GM21515 (cell line): ENCODE measurements at regions not wholly inside any gene's neighbourhood (a gene's known extent, or its start where the extent isn't known, plus 50 kb on each side); places are given as distances from the start of the nearest gene placed in this dataset.

Experiments used
- ATAC-seq: cut with Tn5 transposase; IDR thresholded peaks from one replicate; pipeline ENCODE4 v1.9.1; 2021; ENCODE audit not compliant: unreplicated experiment

GRCh38 chr4:126267689-126268088 is 952.9 kb downstream of the FAT4 start:
- no peak for ATAC-seq

DNA sequence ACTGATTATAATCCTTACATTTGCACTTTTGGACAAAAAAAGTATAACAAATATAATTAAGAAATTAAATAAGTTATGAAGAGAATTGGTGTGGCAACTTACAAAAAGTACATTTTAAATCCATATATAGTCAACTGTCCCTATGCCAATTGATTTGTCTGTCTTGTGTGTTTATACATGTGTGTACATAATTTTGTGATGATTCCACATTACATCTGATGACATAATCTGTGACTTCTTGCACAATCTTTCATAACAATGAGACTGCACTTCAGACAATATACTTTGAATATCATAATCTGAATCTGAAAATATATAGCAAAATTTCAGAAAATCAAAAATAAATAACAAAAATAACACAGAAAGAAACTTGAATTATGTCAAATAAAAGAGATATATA is 953.4 kb downstream of the FAT4 start:
- ATAC-seq = no peak

DNA sequence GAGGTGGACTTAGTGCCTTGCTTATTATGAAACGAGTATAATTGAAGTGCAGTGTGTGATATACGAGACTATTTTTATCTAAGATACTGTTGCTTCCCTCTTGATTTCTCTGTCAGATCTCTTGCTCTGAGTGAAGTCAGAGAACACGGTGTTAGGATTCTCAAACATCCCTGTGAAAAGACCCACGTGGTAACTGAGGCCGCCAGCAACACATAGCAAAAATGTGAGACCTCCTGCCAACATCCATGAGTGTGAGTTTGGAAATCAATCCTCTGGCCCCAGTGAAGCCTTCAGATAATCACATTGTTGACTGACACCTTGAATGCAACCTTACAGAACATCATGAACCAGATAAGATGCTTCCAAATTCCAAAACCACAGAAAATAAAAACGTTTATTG is 954.4 kb downstream of the FAT4 start:
- ATAC-seq = no peak

DNA sequence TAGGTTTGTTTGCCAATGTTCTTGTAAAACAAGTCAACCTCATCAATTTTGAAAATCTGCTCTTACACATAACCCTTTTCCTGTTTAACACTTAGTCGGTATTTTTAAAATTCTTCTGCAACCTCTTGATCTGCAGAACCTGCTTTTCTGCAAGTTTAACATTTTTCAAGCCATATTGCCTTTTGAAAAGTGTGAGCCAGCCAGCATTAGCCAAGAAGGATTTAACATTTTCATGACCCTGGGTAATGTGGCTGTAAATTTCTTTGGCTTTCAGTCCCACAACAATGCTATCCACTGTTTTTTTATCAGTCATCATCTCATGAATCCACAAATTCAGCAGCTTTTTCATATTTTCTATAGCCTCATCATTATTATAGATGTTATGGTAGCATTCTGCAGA is 956.5 kb downstream of the FAT4 start:
- no peak for ATAC-seq

DNA sequence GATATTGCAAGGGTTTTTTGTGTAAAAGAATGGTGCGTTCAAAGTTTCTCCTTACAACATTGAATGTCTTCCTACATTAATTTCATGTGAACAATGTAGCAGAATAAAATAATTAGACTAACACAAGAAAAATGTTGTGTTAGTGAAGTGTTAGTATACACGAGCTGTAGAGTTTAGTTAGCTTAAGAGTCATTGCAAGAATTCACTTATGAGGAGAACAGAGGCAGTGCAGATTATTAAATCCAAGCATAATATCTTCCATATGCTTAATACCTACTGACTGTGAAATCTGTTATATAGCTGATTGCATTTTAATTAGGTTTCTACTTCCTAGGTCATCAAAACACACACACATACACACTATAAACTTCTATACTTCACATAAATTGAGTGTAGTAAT is 959.0 kb downstream of the FAT4 start:
- no peak for ATAC-seq

- no peak for ATAC-seq
Observed at GRCh38 chr4:126291886-126292285, 977.1 kb downstream of the FAT4 start.

GRCh38 chr4:126298271-126298670 is 983.5 kb downstream of the FAT4 start:
- no peak for ATAC-seq

- no peak for ATAC-seq
Observed at GRCh38 chr4:126306152-126306869, 991.6 kb downstream of the FAT4 start.

- no peak for ATAC-seq
Observed at GRCh38 chr4:126318376-126318775, 1003.6 kb downstream of the FAT4 start.

DNA sequence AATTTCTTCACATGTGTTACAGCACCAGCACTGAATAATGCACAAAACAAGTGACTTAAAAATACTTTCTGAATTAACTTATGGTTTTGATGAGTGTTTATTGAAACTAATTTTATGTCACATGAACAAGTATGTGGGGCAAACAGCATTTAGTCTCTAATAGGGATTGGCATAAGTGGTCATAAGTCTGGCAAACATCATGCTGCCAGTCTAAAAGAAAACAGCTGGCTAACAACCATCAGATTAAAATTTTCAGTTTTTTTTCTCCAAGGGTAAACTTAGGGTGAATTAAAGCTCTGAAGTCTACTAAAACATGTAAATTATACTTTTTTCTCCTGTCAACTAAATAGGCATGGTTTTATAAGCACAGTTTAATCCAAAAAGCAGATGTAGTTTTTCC is 1014.2 kb downstream of the FAT4 start:
- ATAC-seq = no peak

- no peak for ATAC-seq
Observed at GRCh38 chr4:126338548-126338947, 1023.8 kb downstream of the FAT4 start.

- no peak for ATAC-seq
Observed at GRCh38 chr4:126341927-126342326, 1027.2 kb downstream of the FAT4 start.

GRCh38 chr4:126344472-126344871 is 1029.7 kb downstream of the FAT4 start:
- no peak for ATAC-seq

- no peak for ATAC-seq
Observed at GRCh38 chr4:126346654-126347053, 1031.9 kb downstream of the FAT4 start.

DNA sequence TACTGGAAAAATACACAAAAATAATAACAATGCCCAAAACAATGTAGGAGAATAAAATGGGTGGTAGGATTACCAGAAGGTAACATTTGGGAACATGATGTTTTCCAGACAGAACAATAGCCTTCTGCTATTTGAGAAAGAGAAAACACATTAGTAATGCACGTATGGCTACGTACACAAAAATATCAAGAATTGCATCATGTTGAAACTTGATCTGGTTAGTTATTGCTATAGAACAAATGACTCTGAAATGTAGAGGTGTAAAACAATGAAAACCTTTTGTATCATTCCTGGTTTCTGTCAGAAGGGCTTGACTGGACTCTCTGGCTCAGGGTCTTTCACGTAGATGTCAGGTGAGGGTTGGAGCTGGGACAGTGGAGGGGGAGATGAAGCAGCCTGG is 1040.0 kb downstream of the FAT4 start:
- ATAC-seq = no peak

DNA sequence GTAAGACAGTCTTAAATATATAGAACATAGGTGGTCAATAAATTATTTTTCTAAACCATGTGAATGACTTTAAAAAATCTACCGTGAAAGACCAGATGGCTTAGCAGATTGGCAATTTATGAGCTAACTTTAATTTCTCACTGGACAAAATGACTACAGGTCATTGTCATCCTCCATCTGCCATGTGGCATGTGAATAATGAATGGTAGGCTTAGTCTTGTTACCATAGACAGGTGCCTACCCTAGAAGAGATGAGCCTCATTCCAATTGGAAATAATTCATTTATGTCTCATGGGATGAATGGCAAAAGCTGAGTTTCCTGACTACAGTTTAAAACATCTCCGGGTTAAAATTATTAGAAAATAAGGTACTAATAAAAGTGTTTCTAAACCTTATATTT is 1043.3 kb downstream of the FAT4 start:
- ATAC-seq = no peak

GRCh38 chr4:126361287-126361686 is 1046.5 kb downstream of the FAT4 start:
- no peak for ATAC-seq

GRCh38 chr4:126364311-126364911 is 1049.7 kb downstream of the FAT4 start:
- no peak for ATAC-seq

DNA sequence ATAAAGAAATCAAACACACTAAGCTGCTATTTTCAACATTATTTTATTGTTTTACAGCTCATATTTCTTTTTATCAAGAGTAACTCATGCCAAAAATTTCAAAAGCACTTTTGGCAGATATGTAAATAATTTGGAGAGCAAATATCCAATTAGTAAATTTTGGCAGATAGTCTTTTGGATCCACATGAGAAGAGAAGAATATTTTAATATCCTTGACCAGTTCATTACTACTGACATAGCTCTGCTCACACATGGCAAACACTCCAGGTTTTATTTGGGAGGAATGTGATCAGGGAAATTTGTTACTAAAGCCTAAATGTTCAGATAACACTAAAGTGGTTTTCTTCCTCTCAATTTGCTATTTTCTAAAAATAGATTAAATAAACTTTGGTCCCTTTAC is 1054.3 kb downstream of the FAT4 start:
- ATAC-seq = no peak

- no peak for ATAC-seq
Observed at GRCh38 chr4:126372634-126373033, 1057.9 kb downstream of the FAT4 start.

DNA sequence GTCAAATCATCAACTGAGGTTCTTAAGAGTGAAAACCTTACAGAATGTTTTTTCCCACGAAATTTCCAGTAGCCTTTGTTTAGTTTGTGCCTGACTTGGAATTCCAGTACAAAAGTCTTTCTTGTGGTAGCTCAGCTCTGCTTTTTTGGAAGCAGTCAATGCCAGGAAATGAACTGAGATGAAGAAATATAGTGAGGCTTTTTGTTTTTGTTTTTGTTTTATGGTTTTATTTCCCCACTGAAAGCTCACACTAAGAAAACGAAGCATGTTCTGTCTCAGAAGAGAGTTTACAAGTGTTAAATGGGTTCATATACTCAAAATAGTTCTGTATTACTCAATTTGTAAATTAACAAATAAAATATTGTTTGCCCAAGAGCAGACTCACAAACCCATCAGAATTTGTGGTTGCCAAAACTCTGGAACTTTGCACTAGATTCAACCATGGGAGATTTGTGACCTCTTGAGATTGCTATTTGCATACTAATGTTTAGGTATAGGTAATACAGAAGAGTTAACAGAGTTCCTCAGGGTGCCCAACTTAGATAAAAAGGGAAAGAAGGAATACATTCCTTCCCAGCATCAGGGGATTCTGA is 1060.8 kb downstream of the FAT4 start:
- ATAC-seq = no peak

DNA sequence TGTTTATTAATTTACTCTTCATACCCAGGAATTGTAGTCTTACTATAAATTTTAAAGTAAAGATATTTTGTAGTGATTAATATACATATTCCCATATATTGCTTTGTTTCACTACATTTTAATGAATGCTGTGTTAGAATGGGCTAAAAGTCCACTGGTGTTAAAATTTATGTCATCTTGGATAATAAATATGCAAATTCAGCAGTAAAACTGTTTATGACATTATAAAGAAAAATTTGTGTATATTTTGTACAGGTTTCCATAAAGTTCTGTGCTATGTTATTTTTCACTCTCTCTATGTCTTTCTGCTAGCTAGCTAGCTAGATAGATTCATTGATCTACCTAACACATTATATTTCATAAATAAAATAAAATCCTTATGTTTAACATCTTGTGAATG is 1071.2 kb downstream of the FAT4 start:
- ATAC-seq = no peak

DNA sequence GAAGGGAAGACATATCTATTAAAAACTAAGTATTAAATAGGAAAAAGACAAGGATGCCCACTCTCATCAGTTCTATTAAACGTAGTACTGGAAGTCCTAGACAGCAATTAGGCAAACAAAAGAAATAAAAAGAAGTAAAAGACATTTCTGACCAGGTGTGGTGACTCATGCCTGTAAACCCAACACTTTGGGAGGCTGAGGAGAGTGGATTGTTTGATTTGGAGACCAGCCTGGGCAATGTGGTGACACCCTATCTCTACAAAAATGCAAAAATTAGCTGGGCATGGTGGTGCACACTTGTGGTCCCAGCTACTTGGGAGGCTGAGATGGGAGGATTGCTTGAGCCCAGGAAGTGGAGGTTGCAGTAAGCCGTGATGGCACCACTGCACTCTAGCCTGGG is 1071.8 kb downstream of the FAT4 start:
- no peak for ATAC-seq
